Esophagus muscularis mucosa (tissue), 4 donors: ENCODE measurements at regions not wholly inside any gene's neighbourhood (a gene's known extent, or its start where the extent isn't known, plus 50 kb on each side); places are given as distances from the start of the nearest gene placed in this dataset.

Source experiments
- EP300 ChIP-seq: sonication (generic); formaldehyde crosslinking; IDR thresholded peaks from one replicate; pipeline ENCODE4 v1.6.1; 2017; ENCODE audit warnings: antibody characterized with exemption
- POLR2A ChIP-seq: fragments of 450-650 bp; IDR thresholded peaks from one replicate; pipeline ENCODE4 v1.6.1; 2017; ENCODE audit warnings: antibody characterized with exemption, moderate library complexity, mild to moderate bottlenecking, low read depth
- TF ChIP-seq, protein P1 (sequence below), 3 experiments: fragments of 200-600 bp in 2 of 3; fragments of 450-650 bp in 1 of 3; sonication (generic) in 2 of 3; IDR thresholded peaks; one replicate each; pipeline ENCODE4 v1.5.1; 2017 to 2019; ENCODE audit warnings: antibody characterized with exemption in 3 of 3, mild to moderate bottlenecking in 2 of 3, moderate library complexity in 1 of 3

DNA sequence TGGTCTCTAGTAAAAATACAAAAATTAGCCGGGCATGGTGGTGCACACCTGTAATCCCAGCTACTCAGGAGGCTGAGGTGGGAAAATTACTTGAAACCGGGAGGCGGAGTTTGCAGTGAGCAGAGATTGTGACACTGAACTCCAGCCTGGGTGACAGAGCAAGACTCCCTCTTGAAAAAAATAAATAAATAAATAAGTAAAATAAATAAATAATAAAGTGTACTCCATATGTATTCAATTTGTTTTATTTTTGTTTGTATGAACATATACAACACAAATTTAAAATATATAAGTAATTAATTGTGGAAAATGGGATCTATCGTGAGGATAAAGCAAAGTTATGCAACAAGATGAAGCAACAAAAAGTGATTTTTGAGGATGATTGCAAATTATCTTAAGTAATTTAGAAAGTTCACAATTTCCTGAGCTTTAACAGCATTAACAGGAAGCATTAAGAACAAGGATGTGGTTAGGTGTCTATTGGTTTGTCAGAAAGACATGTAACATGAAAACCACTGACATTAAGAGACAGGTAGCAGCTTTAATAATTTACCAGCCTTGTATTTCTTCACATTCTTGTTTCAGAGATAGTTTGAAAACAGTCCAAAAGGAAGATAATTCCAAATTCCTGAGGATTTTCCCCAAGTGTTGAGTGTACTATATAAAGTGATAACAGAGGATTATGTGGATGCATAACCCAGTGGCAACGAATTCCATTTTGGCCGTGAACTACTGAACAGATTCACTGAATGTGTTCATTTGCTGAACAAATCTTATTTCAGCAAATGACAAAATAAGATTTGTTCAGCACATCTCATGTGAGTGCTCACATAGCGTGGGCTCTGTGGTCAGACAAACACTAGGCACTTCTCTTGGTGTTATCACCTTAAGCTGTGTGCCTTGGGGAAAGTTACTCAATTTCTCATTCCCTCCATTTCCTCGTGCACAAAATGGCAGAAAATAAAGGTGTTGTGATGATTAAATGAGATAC, 68.6 kb upstream of the RESF1 start:
- TF ChIP-seq, protein P1, sequence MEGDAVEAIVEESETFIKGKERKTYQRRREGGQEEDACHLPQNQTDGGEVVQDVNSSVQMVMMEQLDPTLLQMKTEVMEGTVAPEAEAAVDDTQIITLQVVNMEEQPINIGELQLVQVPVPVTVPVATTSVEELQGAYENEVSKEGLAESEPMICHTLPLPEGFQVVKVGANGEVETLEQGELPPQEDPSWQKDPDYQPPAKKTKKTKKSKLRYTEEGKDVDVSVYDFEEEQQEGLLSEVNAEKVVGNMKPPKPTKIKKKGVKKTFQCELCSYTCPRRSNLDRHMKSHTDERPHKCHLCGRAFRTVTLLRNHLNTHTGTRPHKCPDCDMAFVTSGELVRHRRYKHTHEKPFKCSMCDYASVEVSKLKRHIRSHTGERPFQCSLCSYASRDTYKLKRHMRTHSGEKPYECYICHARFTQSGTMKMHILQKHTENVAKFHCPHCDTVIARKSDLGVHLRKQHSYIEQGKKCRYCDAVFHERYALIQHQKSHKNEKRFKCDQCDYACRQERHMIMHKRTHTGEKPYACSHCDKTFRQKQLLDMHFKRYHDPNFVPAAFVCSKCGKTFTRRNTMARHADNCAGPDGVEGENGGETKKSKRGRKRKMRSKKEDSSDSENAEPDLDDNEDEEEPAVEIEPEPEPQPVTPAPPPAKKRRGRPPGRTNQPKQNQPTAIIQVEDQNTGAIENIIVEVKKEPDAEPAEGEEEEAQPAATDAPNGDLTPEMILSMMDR (IDR thresholded peaks at IDR 0.05), result no peak
- TF ChIP-seq EP300, result no peak
- TF ChIP-seq POLR2A, result no peak
